ENCODE measurements at regions not wholly inside any gene's neighbourhood (a gene's known extent, or its start where the extent isn't known, plus 50 kb on each side); places are given as distances from the start of the nearest gene placed in this dataset.

DNA sequence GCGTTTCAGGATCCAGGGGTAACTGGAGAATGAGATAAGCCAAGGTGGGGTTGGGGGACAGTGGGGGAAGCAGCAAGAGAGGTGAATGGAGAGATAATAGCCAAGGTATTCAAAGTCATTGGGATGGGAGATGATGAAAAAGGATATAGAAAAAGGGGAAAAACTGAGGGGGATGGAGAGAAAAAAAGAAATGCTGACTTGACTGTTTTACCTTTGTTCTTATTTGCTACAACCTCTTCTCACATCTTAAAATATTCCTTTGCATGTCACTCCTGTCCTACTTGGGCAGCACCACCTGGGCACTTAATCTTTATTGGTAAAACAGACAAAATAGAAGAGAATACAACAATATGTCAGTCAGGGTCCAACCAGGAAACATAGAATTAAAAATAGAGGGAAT is 56.0 kb upstream of the FNDC3A start:
- TF ChIP-seq, protein P1, sequence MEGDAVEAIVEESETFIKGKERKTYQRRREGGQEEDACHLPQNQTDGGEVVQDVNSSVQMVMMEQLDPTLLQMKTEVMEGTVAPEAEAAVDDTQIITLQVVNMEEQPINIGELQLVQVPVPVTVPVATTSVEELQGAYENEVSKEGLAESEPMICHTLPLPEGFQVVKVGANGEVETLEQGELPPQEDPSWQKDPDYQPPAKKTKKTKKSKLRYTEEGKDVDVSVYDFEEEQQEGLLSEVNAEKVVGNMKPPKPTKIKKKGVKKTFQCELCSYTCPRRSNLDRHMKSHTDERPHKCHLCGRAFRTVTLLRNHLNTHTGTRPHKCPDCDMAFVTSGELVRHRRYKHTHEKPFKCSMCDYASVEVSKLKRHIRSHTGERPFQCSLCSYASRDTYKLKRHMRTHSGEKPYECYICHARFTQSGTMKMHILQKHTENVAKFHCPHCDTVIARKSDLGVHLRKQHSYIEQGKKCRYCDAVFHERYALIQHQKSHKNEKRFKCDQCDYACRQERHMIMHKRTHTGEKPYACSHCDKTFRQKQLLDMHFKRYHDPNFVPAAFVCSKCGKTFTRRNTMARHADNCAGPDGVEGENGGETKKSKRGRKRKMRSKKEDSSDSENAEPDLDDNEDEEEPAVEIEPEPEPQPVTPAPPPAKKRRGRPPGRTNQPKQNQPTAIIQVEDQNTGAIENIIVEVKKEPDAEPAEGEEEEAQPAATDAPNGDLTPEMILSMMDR (conservative IDR thresholded peaks at IDR 0.05; ENCODE audit: low read depth, low read length) = no peak
- no peak for TF ChIP-seq EZH2 (IDR thresholded peaks at IDR 0.05; ENCODE audit: low read length, unreplicated experiment)
